GM21619 (cell line): ENCODE measurements at regions not wholly inside any gene's neighbourhood (a gene's known extent, or its start where the extent isn't known, plus 50 kb on each side); places are given as distances from the start of the nearest gene placed in this dataset.

Source experiments
- ATAC-seq: cut with Tn5 transposase; IDR thresholded peaks from one replicate; pipeline ENCODE4 v1.9.1; 2021; ENCODE audit not compliant: unreplicated experiment

GRCh38 chr2:9738062-9738461, 105.2 kb upstream of the TAF1B start:
- ATAC-seq: no peak

- ATAC-seq: peak; percentile 39
These were observed 104.5 kb upstream of the TAF1B start for GRCh38 chr2:9738535-9739496.

- peak; percentile 42 for ATAC-seq
These were observed 103.7 kb upstream of the TAF1B start for GRCh38 chr2:9739531-9739964.

GRCh38 chr2:9740382-9741073, 102.7 kb upstream of the TAF1B start:
- ATAC-seq: no peak

- ATAC-seq: no peak
These were observed 102.2 kb upstream of the TAF1B start for GRCh38 chr2:9741110-9741509.

GRCh38 chr2:9742601-9743000, 100.7 kb upstream of the TAF1B start:
- no peak for ATAC-seq

GRCh38 chr2:9744256-9745004, 98.8 kb upstream of the TAF1B start:
- no peak for ATAC-seq

- no peak for ATAC-seq
These were observed 97.9 kb upstream of the TAF1B start for GRCh38 chr2:9745153-9745899.

- no peak for ATAC-seq
These were observed 95.9 kb upstream of the TAF1B start for GRCh38 chr2:9747396-9747795.

- ATAC-seq: peak; percentile 23
These were observed 94.7 kb upstream of the TAF1B start for GRCh38 chr2:9748577-9748976.

- no peak for ATAC-seq
These were observed 93.6 kb upstream of the TAF1B start for GRCh38 chr2:9749546-9750223.

GRCh38 chr2:9750224-9751215, 92.8 kb upstream of the TAF1B start:
- ATAC-seq: no peak

GRCh38 chr2:9751831-9752230, 91.4 kb upstream of the TAF1B start:
- no peak for ATAC-seq

- ATAC-seq: peak; percentile 39
These were observed 90.6 kb upstream of the TAF1B start for GRCh38 chr2:9752441-9753275.

GRCh38 chr2:9753276-9753600, 90.0 kb upstream of the TAF1B start:
- ATAC-seq: peak; percentile 53

GRCh38 chr2:9753665-9754531, 89.4 kb upstream of the TAF1B start:
- no peak for ATAC-seq

- no peak for ATAC-seq
These were observed 88.8 kb upstream of the TAF1B start for GRCh38 chr2:9754532-9754887.
